Immature natural killer cell (primary cell): ENCODE measurements at regions not wholly inside any gene's neighbourhood (a gene's known extent, or its start where the extent isn't known, plus 50 kb on each side); places are given as distances from the start of the nearest gene placed in this dataset.
"Not testable (repeated sequence)": the region's sequence is repeated elsewhere in the genome, so short reads cannot be mapped to it uniquely, and the experiment has no call there.

ENCODE experiments used
- DNase-seq, 3 donors: peaks; one replicate each; pipeline ENCODE4 v3.0.0; 2022; ENCODE audit warnings: mixed read lengths in 1 of 3
- H3K27ac Mint-ChIP-seq, 6 donors: one replicate each; pipeline ENCODE4 v1.8.0; 2020; ENCODE audit warnings: mixed read lengths in 6 of 6, mild to moderate bottlenecking in 5 of 6, inconsistent platforms in 4 of 6, moderate library complexity in 3 of 6
- H3K27me3 Mint-ChIP-seq, 3 donors: one replicate each; pipeline ENCODE4 v1.8.0; 2020 to 2021; ENCODE audit warnings: low read depth in 3 of 3, mild to moderate bottlenecking in 3 of 3, mixed read lengths in 3 of 3, moderate library complexity in 3 of 3, inconsistent platforms in 1 of 3
- H3K36me3 Mint-ChIP-seq, 3 donors: one replicate each; pipeline ENCODE4 v1.8.0; 2020; ENCODE audit warnings: mixed read lengths in 3 of 3, inconsistent platforms in 2 of 3, mild to moderate bottlenecking in 2 of 3
- H3K4me1 Mint-ChIP-seq, 2 donors: one replicate each; pipeline ENCODE4 v1.8.0; 2020; ENCODE audit warnings: inconsistent platforms in 2 of 2, mild to moderate bottlenecking in 2 of 2, mixed read lengths in 2 of 2, moderate library complexity in 1 of 2
- H3K4me3 Mint-ChIP-seq, 5 donors: one replicate each; pipeline ENCODE4 v1.8.0; 2020; ENCODE audit warnings: mild to moderate bottlenecking in 5 of 5, mixed read lengths in 5 of 5, inconsistent platforms in 3 of 5, moderate library complexity in 3 of 5
- H3K9me3 Mint-ChIP-seq, 6 donors: one replicate each; pipeline ENCODE4 v1.8.0; 2020; ENCODE audit warnings: mild to moderate bottlenecking in 6 of 6, mixed read lengths in 6 of 6, inconsistent platforms in 4 of 6, moderate library complexity in 3 of 6

DNA sequence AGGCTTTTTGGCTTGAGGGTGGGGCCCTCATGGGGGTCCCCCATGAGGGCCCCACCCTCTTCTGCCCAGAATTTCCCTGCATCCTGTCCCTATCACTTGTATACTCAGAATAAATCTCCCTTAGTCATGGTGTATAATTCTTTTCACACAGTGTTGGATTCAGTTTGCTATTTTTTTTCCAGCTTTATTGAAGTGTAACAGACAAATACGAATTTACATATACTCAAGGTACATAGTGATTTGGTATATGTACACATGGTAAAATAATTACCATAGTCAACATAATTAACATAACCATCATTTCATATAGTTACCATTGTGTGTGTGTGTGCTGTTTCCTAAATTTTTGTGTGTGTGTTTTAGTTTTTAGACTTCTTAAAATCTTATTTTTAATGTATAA is 289.4 kb downstream of the CNTNAP3B start:
- not testable (repeated sequence) for H3K27me3 Mint-ChIP-seq, DNase-seq, H3K4me1 Mint-ChIP-seq, H3K27ac Mint-ChIP-seq, H3K36me3 Mint-ChIP-seq, H3K4me3 Mint-ChIP-seq, H3K9me3 Mint-ChIP-seq

DNA sequence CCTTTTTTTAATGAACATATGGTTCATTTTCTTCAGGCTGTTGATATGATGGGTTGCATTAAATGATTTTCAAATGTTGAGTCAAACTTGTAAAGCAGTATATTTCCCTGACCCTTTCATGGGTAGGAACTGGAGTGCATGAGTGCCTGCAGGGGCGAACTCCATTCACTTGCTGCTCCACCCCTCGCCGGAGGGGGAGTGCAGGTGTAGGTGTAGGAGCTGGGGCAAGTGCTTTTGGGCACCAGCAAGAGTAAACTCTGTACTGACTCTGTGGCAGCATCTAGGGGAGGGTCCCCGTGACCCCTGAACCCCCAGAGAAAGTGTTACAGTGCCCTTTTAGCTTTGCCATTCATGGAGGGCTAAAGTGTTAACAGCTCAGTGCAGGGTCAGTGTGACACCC is 290.3 kb downstream of the CNTNAP3B start:
- H3K27ac Mint-ChIP-seq, H3K36me3 Mint-ChIP-seq, H3K9me3 Mint-ChIP-seq, H3K4me3 Mint-ChIP-seq, H3K4me1 Mint-ChIP-seq, DNase-seq, H3K27me3 Mint-ChIP-seq: not testable (repeated sequence)

DNA sequence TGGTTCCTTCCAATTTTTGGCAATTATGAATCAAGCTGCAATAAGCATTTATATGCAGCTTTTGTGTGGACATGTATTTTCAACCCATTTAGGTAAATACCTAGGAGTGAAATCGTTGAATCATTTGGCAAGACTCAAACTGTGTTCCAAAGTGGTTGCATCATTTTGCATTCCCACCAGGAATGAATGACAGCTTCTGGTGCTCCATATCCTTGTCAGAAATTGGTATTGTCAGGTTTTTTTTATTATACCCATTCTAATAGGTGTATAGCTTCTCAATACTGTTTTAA is 290.7 kb downstream of the CNTNAP3B start:
- not testable (repeated sequence) for H3K27me3 Mint-ChIP-seq, H3K27ac Mint-ChIP-seq, H3K9me3 Mint-ChIP-seq

DNA sequence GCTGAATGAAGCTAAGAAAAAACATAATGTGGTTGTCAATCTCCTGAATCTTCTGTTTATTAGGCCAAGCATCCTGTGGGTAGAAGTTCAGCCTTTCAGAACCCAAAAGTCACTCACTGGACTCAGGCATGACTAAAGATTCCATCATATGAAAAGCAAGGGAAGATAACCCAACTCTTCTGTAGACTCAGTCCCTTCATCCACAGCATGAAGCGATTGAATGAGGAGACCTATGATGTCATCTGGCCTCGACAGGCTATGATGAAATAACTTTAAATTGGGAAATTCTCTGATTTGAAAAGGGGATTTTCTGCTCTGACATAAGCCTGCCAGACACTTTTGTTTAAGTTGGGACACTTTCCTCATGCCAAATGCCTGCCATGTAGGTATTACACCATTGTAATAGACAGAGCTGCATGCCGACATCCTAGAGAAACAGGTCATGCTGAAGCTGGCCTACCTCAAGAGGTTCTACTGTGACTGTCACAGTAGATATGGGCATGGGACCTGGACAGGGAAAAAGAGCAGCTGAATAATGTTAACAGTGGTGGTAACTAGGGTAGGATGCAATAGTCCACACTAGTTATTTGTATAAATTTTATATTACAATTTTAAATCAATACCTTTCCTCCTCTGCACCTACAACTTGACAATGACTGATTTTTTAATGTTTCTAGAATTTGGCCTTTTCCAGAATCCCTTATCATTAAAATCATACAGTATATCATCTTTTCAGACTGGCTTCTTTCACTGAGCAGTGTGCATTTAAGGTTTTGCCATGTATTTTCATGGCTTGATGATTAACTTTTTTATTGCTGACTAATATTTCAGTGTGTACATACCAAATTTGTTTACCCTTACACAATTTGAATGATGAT is 291.3 kb downstream of the CNTNAP3B start:
- not testable (repeated sequence) for H3K27ac Mint-ChIP-seq, H3K27me3 Mint-ChIP-seq, DNase-seq, H3K4me3 Mint-ChIP-seq, H3K4me1 Mint-ChIP-seq, H3K9me3 Mint-ChIP-seq, H3K36me3 Mint-ChIP-seq

More for the DNA sequence above, 290.7 kb downstream of the CNTNAP3B start:
- H3K4me1 Mint-ChIP-seq, H3K36me3 Mint-ChIP-seq, DNase-seq, H3K4me3 Mint-ChIP-seq: not testable (repeated sequence)

DNA sequence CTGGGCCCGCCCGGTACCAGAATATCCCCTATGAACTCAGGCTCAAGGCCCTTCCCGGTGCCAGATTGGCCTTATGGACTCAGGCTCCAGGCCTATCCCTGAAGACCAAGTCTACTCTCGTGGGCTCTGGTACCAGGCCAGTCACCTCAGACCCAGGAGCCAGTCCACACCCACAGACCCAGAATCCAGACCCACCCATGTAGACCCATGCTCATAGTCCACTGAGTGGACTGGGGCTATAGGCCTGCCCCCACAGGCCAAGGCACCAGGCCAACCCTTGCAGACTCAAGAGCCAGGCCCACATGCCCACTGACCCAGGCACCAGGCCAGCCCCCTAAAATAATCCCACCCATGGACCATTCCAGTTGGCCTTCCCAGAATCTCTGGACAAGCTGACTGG is 296.1 kb downstream of the CNTNAP3B start:
- not testable (repeated sequence) for H3K27me3 Mint-ChIP-seq, H3K4me3 Mint-ChIP-seq, DNase-seq, H3K27ac Mint-ChIP-seq, H3K4me1 Mint-ChIP-seq, H3K36me3 Mint-ChIP-seq, H3K9me3 Mint-ChIP-seq

DNA sequence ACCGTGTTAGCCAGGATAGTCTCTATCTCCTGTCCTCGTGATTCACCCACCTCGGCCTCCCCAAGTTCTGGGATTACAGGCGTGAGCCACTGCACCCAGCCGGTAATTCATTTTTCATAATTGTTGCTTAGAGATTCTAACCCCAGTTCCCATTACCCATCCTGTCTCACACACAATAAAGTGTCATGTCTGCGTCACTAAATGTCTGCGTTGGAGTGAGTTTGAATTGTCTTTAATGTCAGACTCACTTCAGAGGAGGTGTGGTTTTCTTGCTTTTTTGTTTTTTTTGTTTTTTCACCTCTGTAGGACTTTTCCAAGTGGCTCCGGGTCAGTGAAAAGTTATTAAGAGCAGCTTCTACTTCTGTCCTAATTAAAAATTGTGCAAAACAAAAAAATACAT is 304.5 kb downstream of the CNTNAP3B start:
- not testable (repeated sequence) for H3K27me3 Mint-ChIP-seq, H3K4me1 Mint-ChIP-seq, H3K27ac Mint-ChIP-seq, H3K9me3 Mint-ChIP-seq, DNase-seq, H3K4me3 Mint-ChIP-seq, H3K36me3 Mint-ChIP-seq

DNA sequence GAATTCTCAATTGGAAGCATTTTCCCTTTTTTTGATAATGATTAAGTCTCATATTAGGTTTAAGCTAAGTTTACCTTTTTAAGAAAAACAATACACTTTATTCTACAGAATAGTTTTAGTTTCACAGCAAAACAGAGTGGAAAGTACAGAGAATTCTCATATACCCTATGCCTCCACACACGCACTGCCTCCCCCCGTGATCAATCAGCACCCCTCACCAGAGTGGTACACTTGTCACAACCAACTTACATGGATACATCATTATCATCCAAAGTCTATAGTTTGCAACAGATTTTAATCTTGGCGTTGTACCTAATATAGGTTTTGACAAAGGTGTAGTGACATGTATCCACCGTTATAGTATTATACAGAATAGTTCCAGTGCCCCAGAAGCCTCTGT is 326.5 kb downstream of the CNTNAP3B start:
- not testable (repeated sequence) for H3K27ac Mint-ChIP-seq, H3K9me3 Mint-ChIP-seq, H3K36me3 Mint-ChIP-seq, DNase-seq, H3K4me3 Mint-ChIP-seq, H3K4me1 Mint-ChIP-seq, H3K27me3 Mint-ChIP-seq

DNA sequence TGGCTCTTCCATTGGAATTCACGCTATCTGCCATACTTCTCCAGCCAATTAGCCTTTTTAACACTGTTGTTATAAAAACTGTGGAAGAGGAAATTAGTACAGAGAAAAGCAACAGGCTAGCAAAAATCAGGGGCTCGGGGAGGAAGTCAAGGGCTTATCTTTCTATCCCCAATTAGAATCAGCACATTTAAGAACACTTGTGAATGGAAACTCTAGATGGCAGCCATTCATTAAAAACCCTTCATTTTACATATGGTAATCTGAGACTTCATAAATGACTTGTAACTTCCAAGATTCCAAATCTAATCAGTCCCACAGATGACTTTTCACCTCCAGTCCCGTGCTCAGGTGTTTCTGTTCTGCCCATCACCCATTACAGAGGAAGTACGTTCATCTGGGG is 330.5 kb downstream of the CNTNAP3B start:
- H3K9me3 Mint-ChIP-seq, H3K27me3 Mint-ChIP-seq, H3K4me3 Mint-ChIP-seq, H3K27ac Mint-ChIP-seq, DNase-seq, H3K4me1 Mint-ChIP-seq, H3K36me3 Mint-ChIP-seq: not testable (repeated sequence)

DNA sequence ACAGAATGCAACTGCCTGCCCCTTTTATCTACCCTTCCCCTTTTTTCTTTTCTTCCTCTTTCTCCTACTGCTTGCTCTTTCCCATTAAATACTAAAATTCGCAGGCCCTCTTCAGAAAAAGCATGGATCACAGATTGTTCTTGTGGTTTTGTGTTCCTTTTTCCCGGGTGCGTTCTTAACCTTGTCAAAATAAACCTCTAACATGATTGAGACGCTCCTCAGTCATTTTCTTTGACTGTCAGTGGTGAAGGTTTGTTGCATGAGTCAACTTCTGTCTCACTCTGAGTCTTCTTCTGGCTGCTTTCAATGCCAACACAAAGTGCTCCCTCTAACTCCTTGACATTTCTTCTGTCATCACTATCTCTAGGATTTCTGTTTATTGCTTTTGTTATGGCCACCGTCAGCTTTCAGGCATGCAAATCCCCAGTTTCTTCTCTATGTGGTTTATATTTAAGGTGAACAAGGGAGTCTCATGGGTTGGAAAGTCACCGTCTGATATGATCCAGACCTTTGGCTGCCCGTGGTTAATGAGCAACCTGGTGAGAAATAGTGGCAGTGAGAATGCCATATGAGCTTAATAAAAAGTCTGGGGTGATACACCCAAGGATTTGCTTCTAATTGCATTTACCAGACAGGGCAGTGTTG is 338.4 kb downstream of the CNTNAP3B start:
- not testable (repeated sequence) for H3K36me3 Mint-ChIP-seq, DNase-seq, H3K4me1 Mint-ChIP-seq, H3K27ac Mint-ChIP-seq, H3K9me3 Mint-ChIP-seq, H3K4me3 Mint-ChIP-seq, H3K27me3 Mint-ChIP-seq

DNA sequence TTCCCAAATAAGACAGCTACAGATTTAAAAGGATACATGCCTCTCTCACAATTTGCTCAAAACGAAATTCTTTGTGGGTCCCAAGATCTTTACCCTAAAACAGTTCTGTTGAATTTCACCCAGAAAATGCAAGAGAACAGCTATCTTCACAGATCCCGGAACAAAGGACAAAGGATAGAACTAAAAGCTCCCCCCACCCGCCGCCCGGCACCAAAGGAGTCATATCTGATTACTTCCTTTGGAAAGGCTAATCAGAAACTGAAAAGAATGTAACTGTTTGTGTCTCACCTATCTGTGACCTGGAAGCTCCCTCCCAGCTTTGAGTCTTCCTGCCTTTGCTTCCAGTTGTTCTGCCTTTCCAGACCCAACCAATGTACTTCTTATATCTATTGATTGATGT is 339.2 kb downstream of the CNTNAP3B start:
- H3K4me3 Mint-ChIP-seq, H3K9me3 Mint-ChIP-seq, H3K27ac Mint-ChIP-seq, H3K36me3 Mint-ChIP-seq, DNase-seq, H3K27me3 Mint-ChIP-seq, H3K4me1 Mint-ChIP-seq: not testable (repeated sequence)

DNA sequence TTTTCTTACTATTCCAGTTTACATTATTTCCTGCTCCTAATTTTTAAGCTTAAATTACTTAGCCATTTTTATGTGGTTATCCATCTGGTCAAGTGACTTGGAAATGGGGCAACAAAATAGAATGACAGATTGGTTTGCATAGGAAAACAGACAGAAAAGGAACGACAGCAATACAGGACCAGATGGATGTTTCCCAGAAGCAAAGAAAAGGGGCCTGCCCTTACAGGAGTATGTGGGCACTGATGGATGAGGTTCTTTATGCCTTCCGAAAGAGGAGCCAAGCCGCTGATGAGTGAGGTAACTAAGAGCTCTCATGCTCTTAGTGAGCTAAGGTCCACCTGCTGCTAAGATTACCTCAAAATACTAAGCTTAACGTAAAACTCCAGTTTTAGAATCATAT is 339.8 kb downstream of the CNTNAP3B start:
- not testable (repeated sequence) for H3K4me3 Mint-ChIP-seq, H3K27me3 Mint-ChIP-seq, H3K4me1 Mint-ChIP-seq, DNase-seq, H3K27ac Mint-ChIP-seq, H3K36me3 Mint-ChIP-seq, H3K9me3 Mint-ChIP-seq

DNA sequence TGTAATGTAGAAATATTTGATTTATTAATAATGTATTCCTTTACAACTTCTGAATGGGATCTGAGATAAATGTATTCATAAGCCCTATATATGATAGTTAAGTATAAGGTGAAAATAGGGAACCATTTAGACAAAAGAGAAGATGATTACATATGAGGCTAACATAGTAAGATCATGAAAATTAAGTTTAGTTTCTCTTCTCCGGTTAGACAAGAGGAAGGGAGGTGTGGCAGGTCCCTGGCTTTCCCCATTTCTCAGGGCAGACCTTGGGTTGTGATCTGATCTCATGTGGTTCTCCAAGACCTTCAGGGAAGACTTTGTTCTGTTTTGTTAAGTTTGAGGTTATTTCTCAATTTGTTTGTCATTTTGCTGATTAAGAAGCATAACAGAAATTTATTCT is 341.3 kb downstream of the CNTNAP3B start:
- not testable (repeated sequence) for H3K4me1 Mint-ChIP-seq, H3K9me3 Mint-ChIP-seq, H3K4me3 Mint-ChIP-seq, DNase-seq, H3K36me3 Mint-ChIP-seq, H3K27ac Mint-ChIP-seq, H3K27me3 Mint-ChIP-seq

DNA sequence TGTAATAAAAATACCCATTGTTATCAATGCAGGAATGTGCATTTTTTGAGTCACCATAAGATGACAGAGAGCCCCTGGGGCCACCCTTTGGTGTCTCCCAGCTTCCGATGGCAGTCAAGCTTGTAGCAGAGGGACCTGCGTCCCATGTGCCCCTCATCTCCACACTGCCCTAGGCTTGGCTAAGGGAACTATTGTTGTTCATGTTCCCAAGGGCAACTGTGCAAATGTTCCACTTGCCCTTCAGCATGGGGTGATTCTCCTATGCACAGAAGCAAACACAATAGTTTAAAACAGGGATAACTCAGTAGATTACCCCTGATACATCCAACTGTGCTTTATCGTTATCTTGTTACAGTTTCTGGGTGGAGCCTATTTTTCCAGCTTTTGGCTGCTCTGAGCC is 342.0 kb downstream of the CNTNAP3B start:
- not testable (repeated sequence) for H3K9me3 Mint-ChIP-seq, H3K27me3 Mint-ChIP-seq, H3K36me3 Mint-ChIP-seq, H3K27ac Mint-ChIP-seq, DNase-seq, H3K4me1 Mint-ChIP-seq, H3K4me3 Mint-ChIP-seq

DNA sequence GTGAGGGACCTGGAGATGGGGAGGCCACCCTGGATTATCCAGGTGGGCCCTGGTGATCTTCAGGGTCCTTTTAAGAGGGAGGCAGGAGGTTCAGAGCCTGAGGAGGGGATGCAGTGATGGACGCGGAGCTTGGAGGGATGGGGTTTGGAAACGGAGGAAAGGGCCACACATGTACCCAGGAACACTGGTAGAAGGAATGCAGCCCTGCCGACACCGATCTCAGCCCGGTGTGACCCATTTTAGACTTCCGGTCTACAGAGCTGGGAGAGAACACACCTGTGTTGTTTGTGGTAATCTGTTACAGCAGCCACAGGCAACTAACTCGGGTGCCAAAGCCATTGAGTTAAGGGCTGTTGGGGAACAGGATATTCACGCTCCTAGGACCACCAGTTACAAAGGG is 345.2 kb downstream of the CNTNAP3B start:
- DNase-seq, H3K9me3 Mint-ChIP-seq, H3K4me1 Mint-ChIP-seq, H3K4me3 Mint-ChIP-seq, H3K36me3 Mint-ChIP-seq, H3K27me3 Mint-ChIP-seq, H3K27ac Mint-ChIP-seq: not testable (repeated sequence)

DNA sequence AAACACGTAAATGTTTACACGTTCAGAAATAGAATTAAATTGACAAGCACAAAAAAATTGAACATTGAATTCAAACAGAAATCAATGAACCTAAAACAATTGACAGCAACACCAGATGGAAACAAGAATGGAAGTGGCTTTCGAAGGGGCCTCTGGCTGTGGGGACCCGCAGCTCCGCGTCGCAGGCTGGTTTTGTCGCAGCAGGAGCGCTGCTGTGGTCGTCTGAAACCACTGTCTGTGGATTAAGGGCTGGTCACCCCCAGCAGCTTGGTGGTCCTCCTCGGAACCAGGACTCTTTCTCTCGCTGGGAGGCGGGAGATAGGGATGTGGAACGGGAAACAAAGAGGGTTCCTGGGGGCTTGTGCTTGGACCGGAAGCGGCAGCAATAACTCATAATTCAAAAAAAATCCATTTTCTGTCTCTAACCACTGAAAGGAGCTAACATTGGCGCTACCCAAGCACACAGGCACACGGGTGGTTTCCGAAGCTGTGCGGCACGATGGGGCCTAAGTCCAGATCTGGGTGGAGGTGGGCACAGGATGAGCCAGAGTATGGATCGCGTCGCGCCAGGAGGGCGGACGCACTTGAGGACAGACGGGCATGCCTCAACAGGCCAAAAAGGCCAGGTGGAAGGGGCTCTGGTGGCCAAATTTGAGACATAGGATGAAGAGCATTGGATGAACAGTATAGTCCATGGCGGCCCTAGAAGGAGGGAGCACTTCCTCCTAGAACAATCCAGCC is 346.0 kb downstream of the CNTNAP3B start:
- not testable (repeated sequence) for H3K4me1 Mint-ChIP-seq, DNase-seq, H3K9me3 Mint-ChIP-seq, H3K36me3 Mint-ChIP-seq, H3K4me3 Mint-ChIP-seq, H3K27ac Mint-ChIP-seq, H3K27me3 Mint-ChIP-seq
